ENCODE measurements at regions not wholly inside any gene's neighbourhood (a gene's known extent, or its start where the extent isn't known, plus 50 kb on each side); places are given as distances from the start of the nearest gene placed in this dataset.

DNA sequence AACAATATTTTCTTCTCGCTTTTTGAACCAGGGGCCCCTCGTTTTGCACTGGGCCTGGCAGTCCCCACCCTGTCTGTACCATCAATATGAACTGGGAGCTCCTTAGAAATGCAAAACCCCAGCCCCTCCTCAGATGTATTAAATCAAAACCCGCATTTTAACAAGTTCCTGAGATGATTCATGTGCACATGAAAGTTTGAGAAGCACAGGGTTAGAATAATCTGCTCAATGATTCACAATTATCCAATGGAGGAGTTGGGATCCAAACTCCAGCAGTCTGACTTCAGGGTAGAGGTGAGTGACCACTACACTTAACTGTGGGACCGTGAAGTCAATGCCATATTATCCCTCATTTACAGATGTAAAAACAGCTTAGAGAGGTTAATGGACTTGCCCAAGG is 256.4 kb downstream of the IGSF11 start:
- no peak overlapping the region for H3K4me2 ChIP-seq (ENCODE audit: low read length)
- no peak overlapping the region for H3K27ac ChIP-seq
- no peaks in the 10 kb centered on the region for H3K9me3 ChIP-seq (ENCODE audit: control insufficient read depth, low read length)
- no peak overlapping the region for H3K4me3 ChIP-seq (ENCODE audit: low read depth, low read length)
- H3K79me2 ChIP-seq, result no peaks in the 10 kb centered on the region
- no peaks in the 10 kb centered on the region for H3K27me3 ChIP-seq (ENCODE audit: control insufficient read depth, insufficient read depth, low read length)
- no peak overlapping the region for H3K9ac ChIP-seq
- no peak overlapping the region for H2AFZ ChIP-seq
- no peaks in the 10 kb centered on the region for H3K4me1 ChIP-seq
- no peaks in the 10 kb centered on the region for H3K36me3 ChIP-seq (ENCODE audit: control insufficient read depth, insufficient read depth, low read length)
- no peak for TF ChIP-seq CTCF (IDR thresholded peaks at IDR 0.05)

DNA sequence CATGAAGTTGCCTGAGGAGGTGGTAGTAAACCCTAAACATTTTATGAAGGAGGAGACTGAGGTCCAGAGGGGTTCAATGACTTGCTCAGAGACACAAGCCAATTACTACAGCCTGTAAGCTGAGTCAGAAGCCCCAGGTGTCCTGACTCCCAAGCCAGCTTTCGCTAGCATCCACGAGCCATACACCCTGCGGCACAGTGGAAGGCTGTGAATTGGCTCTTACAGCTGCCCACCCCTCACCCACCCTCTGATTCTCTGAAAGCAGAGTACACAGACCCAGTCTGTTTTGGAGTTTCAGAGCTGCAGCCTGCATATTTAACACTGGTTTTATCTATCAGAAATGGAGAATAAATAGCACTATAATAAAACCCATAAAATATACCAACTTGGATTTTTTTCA is 253.4 kb downstream of the IGSF11 start:
- H3K79me2 ChIP-seq, result no peaks in the 10 kb centered on the region
- H3K9me3 ChIP-seq (ENCODE audit: control insufficient read depth, low read length), result no peaks in the 10 kb centered on the region
- TF ChIP-seq CTCF (IDR thresholded peaks at IDR 0.05), result no peak
- no peaks in the 10 kb centered on the region for H3K36me3 ChIP-seq (ENCODE audit: control insufficient read depth, insufficient read depth, low read length)
- no peak overlapping the region for H3K4me3 ChIP-seq (ENCODE audit: low read depth, low read length)
- H3K4me2 ChIP-seq (ENCODE audit: low read length), result no peak overlapping the region
- no peak overlapping the region for H3K27ac ChIP-seq
- no peaks in the 10 kb centered on the region for H3K27me3 ChIP-seq (ENCODE audit: control insufficient read depth, insufficient read depth, low read length)
- no peaks in the 10 kb centered on the region for H3K4me1 ChIP-seq
- no peak overlapping the region for H2AFZ ChIP-seq
- no peak overlapping the region for H3K9ac ChIP-seq

DNA sequence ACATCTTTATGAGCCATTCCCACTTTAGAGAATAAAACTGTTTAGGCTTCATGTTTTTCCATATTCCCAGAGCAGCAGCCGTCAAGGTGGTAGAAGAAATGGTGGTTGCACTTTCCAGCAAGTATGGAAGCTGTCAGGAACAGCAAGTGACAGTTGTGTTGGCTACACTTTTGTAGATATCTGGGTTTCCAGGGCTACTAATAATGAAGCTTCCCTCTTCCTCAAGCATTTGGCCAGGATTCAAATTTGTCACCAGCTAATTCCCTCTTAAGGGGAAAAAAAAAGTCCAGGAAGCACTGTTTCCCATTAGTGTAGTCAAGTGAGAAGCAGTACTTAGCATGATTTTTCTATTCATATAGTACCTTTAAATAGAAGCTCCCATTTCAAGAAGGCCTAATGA is 252.8 kb downstream of the IGSF11 start:
- H3K27me3 ChIP-seq (ENCODE audit: control insufficient read depth, insufficient read depth, low read length), result no peaks in the 10 kb centered on the region
- no peak overlapping the region for H3K9ac ChIP-seq
- TF ChIP-seq CTCF (IDR thresholded peaks at IDR 0.05), result no peak
- no peak overlapping the region for H3K4me3 ChIP-seq (ENCODE audit: low read depth, low read length)
- no peak overlapping the region for H3K27ac ChIP-seq
- H2AFZ ChIP-seq, result no peak overlapping the region
- no peaks in the 10 kb centered on the region for H3K79me2 ChIP-seq
- no peak overlapping the region for H3K4me2 ChIP-seq (ENCODE audit: low read length)
- H3K9me3 ChIP-seq (ENCODE audit: control insufficient read depth, low read length), result no peaks in the 10 kb centered on the region
- H3K36me3 ChIP-seq (ENCODE audit: control insufficient read depth, insufficient read depth, low read length), result no peaks in the 10 kb centered on the region
- H3K4me1 ChIP-seq, result no peaks in the 10 kb centered on the region

GRCh38 chr3:118782755-118783202 is 251.9 kb downstream of the IGSF11 start:
- Histone ChIP-seq H3K4me2 (ENCODE audit: low read length) (no peak overlapping the region), H3K27me3 (ENCODE audit: control insufficient read depth, insufficient read depth, low read length) (no peaks in the 10 kb centered on the region), H2AFZ (no peak overlapping the region), H3K36me3 (ENCODE audit: control insufficient read depth, insufficient read depth, low read length) (no peaks in the 10 kb centered on the region), H3K79me2 (no peaks in the 10 kb centered on the region), H3K27ac (no peak overlapping the region), H3K4me3 (ENCODE audit: low read depth, low read length) (no peak overlapping the region), H3K4me1 (no peaks in the 10 kb centered on the region), H3K9ac (no peak overlapping the region), H3K9me3 (ENCODE audit: control insufficient read depth, low read length) (no peaks in the 10 kb centered on the region)
- TF ChIP-seq CTCF (IDR thresholded peaks at IDR 0.05), result no peak

GRCh38 chr3:118785415-118785814 is 249.2 kb downstream of the IGSF11 start:
- no peak overlapping the region for H3K9ac ChIP-seq
- TF ChIP-seq CTCF (IDR thresholded peaks at IDR 0.05), result no peak
- H3K27me3 ChIP-seq (ENCODE audit: control insufficient read depth, insufficient read depth, low read length), result no peaks in the 10 kb centered on the region
- H3K79me2 ChIP-seq, result no peaks in the 10 kb centered on the region
- H3K27ac ChIP-seq, result no peak overlapping the region
- H2AFZ ChIP-seq, result no peak overlapping the region
- H3K4me2 ChIP-seq (ENCODE audit: low read length), result no peak overlapping the region
- H3K4me3 ChIP-seq (ENCODE audit: low read depth, low read length), result no peak overlapping the region
- no peaks in the 10 kb centered on the region for H3K9me3 ChIP-seq (ENCODE audit: control insufficient read depth, low read length)
- no peaks in the 10 kb centered on the region for H3K4me1 ChIP-seq
- no peaks in the 10 kb centered on the region for H3K36me3 ChIP-seq (ENCODE audit: control insufficient read depth, insufficient read depth, low read length)

All from parathyroid adenoma (tissue), 2 donors.